ENCODE measurements at regions not wholly inside any gene's neighbourhood (a gene's known extent, or its start where the extent isn't known, plus 50 kb on each side); places are given as distances from the start of the nearest gene placed in this dataset.

GRCh38 chr10:52563360-52563759 is 209.2 kb downstream of the MBL2 start:
- no peak overlapping the region for H3K27ac ChIP-seq
- ChIA-PET POLR2A (ENCODE audit: low non-redundant PET) (interaction anchor here (0.7 kb wide), 1 partner anchor 645 kb away, joined by 3 read pairs; no protein-coding TSS in a partner anchor), CTCF (interaction anchor here (0.6 kb wide), 1 partner anchor 68 kb away, joined by 3 read pairs; no protein-coding TSS in a partner anchor)
- no peak for TF ChIP-seq CTCF (conservative IDR thresholded peaks at IDR 0.05; ENCODE audit: low read depth)
- no peak for DNase-seq (ENCODE audit: low spot score)

GRCh38 chr10:52566471-52567246 is 205.9 kb downstream of the MBL2 start:
- ChIA-PET POLR2A (ENCODE audit: low non-redundant PET) (no interaction called here), CTCF (interaction anchor here (0.6 to 3.0 kb wide), 14 partner anchors 11 to 1778 kb away, joined by 3 to 40 read pairs (median 4); no protein-coding TSS in a partner anchor)
- peak; percentile 32 for TF ChIP-seq CTCF (conservative IDR thresholded peaks at IDR 0.05; ENCODE audit: low read depth)
- DNase-seq (ENCODE audit: low spot score): peak; percentile 40
- no peak overlapping the region for H3K27ac ChIP-seq

GRCh38 chr10:52567247-52567580 is 205.4 kb downstream of the MBL2 start:
- no peak overlapping the region for H3K27ac ChIP-seq
- CTCF ChIA-PET: interaction anchor here (0.6 to 3.0 kb wide), 13 partner anchors 10 to 1779 kb away, joined by 3 to 40 read pairs (median 4); no protein-coding TSS in a partner anchor
- no peak for DNase-seq (ENCODE audit: low spot score)
- TF ChIP-seq CTCF (conservative IDR thresholded peaks at IDR 0.05; ENCODE audit: low read depth): no peak
- POLR2A ChIA-PET (ENCODE audit: low non-redundant PET): no interaction called here

- no peak overlapping the region for H3K27ac ChIP-seq
- ChIA-PET CTCF (interaction anchor here (0.7 to 3.0 kb wide), 2 partner anchors 159 to 261 kb away, joined by 3 to 40 read pairs; no protein-coding TSS in a partner anchor), POLR2A (ENCODE audit: low non-redundant PET) (no interaction called here)
- no peak for DNase-seq (ENCODE audit: low spot score)
- TF ChIP-seq CTCF (conservative IDR thresholded peaks at IDR 0.05; ENCODE audit: low read depth): no peak
Observed at GRCh38 chr10:52568309-52568708, 204.3 kb downstream of the MBL2 start.

GRCh38 chr10:52570490-52570889 is 202.1 kb downstream of the MBL2 start:
- POLR2A ChIA-PET (ENCODE audit: low non-redundant PET): no interaction called here
- no peak for DNase-seq (ENCODE audit: low spot score)
- CTCF ChIA-PET: interaction anchor here (0.6 to 1.1 kb wide), 2 partner anchors 307 to 943 kb away, joined by 3 read pairs; no protein-coding TSS in a partner anchor
- no peak overlapping the region for H3K27ac ChIP-seq
- no peak for TF ChIP-seq CTCF (conservative IDR thresholded peaks at IDR 0.05; ENCODE audit: low read depth)

GRCh38 chr10:52571018-52571417 is 201.6 kb downstream of the MBL2 start:
- no peak for TF ChIP-seq CTCF (conservative IDR thresholded peaks at IDR 0.05; ENCODE audit: low read depth)
- H3K27ac ChIP-seq: no peak overlapping the region
- no peak for DNase-seq (ENCODE audit: low spot score)
- POLR2A ChIA-PET (ENCODE audit: low non-redundant PET): no interaction called here
- CTCF ChIA-PET: interaction anchor here (0.6 to 1.1 kb wide), 5 partner anchors 9 to 1798 kb away, joined by 3 to 5 read pairs (median 3); no protein-coding TSS in a partner anchor
